ENCODE measurements at regions not wholly inside any gene's neighbourhood (a gene's known extent, or its start where the extent isn't known, plus 50 kb on each side); places are given as distances from the start of the nearest gene placed in this dataset.

- TF ChIP-seq CTCF (IDR thresholded peaks at IDR 0.05) (no peak), POLR2A (IDR thresholded peaks at IDR 0.05; ENCODE audit: low read depth) (no peak), POLR2AphosphoS5 (IDR thresholded peaks at IDR 0.05) (no peak), EP300 (IDR thresholded peaks at IDR 0.05) (no peak)
Measured at GRCh38 chr9:8143677-8144076, 344.1 kb upstream of the DMAC1 start.
